ENCODE measurements at regions not wholly inside any gene's neighbourhood (a gene's known extent, or its start where the extent isn't known, plus 50 kb on each side); places are given as distances from the start of the nearest gene placed in this dataset.

DNA sequence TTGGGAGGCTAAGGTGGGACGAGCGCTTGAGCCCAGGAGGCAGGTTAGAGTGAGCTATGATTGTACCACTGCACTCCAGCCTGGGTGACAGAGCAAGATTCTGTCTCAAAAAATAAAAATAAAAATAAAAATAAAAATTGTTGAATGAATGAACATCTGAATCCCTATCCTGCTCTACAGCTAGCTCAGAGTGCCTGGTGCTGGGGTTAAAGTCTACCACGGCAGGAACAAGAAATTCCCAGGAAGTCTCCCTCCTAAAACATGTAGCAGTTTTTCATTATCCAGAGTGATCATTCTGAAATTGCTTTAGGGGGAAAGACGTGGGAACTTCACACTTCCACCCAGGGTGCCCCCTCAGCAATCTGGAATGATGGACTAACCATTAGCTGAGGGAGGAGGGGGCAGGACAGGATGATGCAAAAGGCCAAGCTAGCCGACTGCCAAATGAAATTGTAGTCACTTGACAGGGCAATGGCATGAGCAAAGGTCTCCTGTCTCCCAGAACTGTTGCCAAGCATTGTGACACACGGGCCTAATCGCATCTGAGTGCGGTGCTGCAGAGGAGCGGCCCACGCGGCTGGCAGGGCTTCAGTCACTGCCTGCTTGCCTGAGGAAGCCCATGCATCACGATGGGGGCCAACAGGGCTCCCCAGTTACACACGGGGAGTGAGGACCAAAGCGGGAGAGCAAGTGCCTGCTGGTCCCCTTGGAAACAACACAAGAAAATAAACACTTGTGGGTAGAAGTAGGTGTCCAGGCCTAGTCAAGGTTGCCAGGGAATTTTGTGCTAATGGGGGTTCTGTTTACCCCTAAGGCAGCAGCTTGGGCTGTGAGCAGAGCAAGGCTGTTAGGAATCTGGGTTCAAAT is 85.7 kb downstream of the NENF start:
- ATAC-seq (ENCODE audit: low read depth): no peak
- POLR2A ChIA-PET: no interaction called here
- intact Hi-C loops (cut with micrococcal nuclease): no loop called here
- no peak overlapping the region for H3K4me3 Mint-ChIP-seq
- H3K9me3 Mint-ChIP-seq (ENCODE audit: insufficient read depth): no peaks in the 10 kb centered on the region
- Histone ChIP-seq H3K9ac (ENCODE audit: low read length) (no peak overlapping the region), H3K9me3 (ENCODE audit: control extremely low read depth in 1 of 3, control insufficient read depth in 2 of 3, insufficient read depth in 1 of 3, low read length in 2 of 3) (peaks cover 0 to 10% (median 0%) of the 10 kb centered on the region in 3 donors), H4K20me1 (ENCODE audit: control insufficient read depth, insufficient read depth, low read length, poor library complexity, severe bottlenecking) (no peaks in the 10 kb centered on the region), H3K4me1 (ENCODE audit: control insufficient read depth in 2 of 2, insufficient read depth in 2 of 2, low read length in 2 of 2) (peaks cover 7% of the 10 kb centered on the region in 2 donors), H2AFZ (ENCODE audit: insufficient read depth, low read depth, low read length, poor library complexity, severe bottlenecking) (no peak overlapping the region), H3K4me2 (replicated peaks; ENCODE audit: low read depth, low read length, poor library complexity, severe bottlenecking) (no peak overlapping the region), H3K36me3 (replicated peaks in 1 of 2; ENCODE audit: control extremely low read depth in 1 of 2, control insufficient read depth in 1 of 2, extremely low read depth in 1 of 2, insufficient read depth in 2 of 2, low read length in 1 of 2) (no peaks in the 10 kb centered on the region), H3K27ac (ENCODE audit: low read length in 2 of 2) (no peak overlapping the region), H3K79me2 (ENCODE audit: control insufficient read depth, insufficient read depth, low read length) (no peaks in the 10 kb centered on the region), H3K4me3 (ENCODE audit: control extremely low read depth in 1 of 5, extremely low read depth in 1 of 5, insufficient read depth in 1 of 5, low read depth in 2 of 5, low read length in 4 of 5) (no peak overlapping the region), H3K27me3 (replicated peaks in 1 of 4; ENCODE audit: control extremely low read depth in 1 of 4, control insufficient read depth in 3 of 4, insufficient read depth in 4 of 4, low read length in 3 of 4) (peaks cover 0 to 25% (median 12%) of the 10 kb centered on the region in 4 experiments)
- TF ChIP-seq EZH2 (IDR thresholded peaks at IDR 0.05; ENCODE audit: borderline replicate concordance, insufficient read depth, low read depth, low read length, poor library complexity, severe bottlenecking): no peak
- TF ChIP-seq, protein P1, sequence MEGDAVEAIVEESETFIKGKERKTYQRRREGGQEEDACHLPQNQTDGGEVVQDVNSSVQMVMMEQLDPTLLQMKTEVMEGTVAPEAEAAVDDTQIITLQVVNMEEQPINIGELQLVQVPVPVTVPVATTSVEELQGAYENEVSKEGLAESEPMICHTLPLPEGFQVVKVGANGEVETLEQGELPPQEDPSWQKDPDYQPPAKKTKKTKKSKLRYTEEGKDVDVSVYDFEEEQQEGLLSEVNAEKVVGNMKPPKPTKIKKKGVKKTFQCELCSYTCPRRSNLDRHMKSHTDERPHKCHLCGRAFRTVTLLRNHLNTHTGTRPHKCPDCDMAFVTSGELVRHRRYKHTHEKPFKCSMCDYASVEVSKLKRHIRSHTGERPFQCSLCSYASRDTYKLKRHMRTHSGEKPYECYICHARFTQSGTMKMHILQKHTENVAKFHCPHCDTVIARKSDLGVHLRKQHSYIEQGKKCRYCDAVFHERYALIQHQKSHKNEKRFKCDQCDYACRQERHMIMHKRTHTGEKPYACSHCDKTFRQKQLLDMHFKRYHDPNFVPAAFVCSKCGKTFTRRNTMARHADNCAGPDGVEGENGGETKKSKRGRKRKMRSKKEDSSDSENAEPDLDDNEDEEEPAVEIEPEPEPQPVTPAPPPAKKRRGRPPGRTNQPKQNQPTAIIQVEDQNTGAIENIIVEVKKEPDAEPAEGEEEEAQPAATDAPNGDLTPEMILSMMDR (IDR thresholded peaks at IDR 0.05): no peak
- peaks cover 49% of the 10 kb centered on the region for H3K27me3 Mint-ChIP-seq
- no peak overlapping the region for H3K27ac Mint-ChIP-seq
- WGBS (ENCODE audit: insufficient coverage): 84% methylated on average over 10 of the region's 14 CpGs
- H3K4me1 Mint-ChIP-seq: peaks cover 7% of the 10 kb centered on the region
- no peak for DNase-seq
- CTCF ChIA-PET: interaction anchor here (1.0 to 1.4 kb wide), 2 partner anchors 18 to 62 kb away, joined by 3 read pairs; no protein-coding TSS in a partner anchor

DNA sequence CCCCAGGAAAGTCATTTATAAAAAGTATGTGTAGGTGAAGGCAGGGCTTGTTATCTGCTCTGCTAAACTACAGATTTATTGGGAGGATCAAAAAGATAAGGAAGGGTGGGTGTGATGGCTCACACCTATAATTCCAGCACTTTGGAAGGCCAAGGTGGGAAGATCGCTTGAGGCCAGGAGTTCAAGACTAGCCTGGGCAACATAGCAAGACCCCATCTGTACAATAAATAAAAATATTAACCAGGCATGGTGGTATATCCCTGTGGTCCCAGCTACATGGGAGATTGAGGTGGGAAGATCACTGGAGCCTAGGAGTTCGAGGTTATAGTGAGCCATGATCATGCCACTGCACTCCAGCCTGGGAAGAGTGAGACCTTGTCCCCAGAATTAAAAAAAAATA is 86.4 kb downstream of the NENF start:
- CTCF ChIA-PET: interaction anchor here (1.0 to 1.4 kb wide), 2 partner anchors 17 to 63 kb away, joined by 3 read pairs; no protein-coding TSS in a partner anchor
- Histone ChIP-seq H3K36me3 (replicated peaks in 1 of 2; ENCODE audit: control extremely low read depth in 1 of 2, control insufficient read depth in 1 of 2, extremely low read depth in 1 of 2, insufficient read depth in 2 of 2, low read length in 1 of 2) (no peaks in the 10 kb centered on the region), H3K9ac (ENCODE audit: low read length) (no peak overlapping the region), H3K79me2 (ENCODE audit: control insufficient read depth, insufficient read depth, low read length) (no peaks in the 10 kb centered on the region), H3K9me3 (ENCODE audit: control extremely low read depth in 1 of 3, control insufficient read depth in 2 of 3, insufficient read depth in 1 of 3, low read length in 2 of 3) (peaks cover 0 to 4% (median 0%) of the 10 kb centered on the region in 3 donors), H3K27ac (ENCODE audit: low read length in 2 of 2) (no peak overlapping the region), H4K20me1 (ENCODE audit: control insufficient read depth, insufficient read depth, low read length, poor library complexity, severe bottlenecking) (no peaks in the 10 kb centered on the region), H3K27me3 (replicated peaks in 1 of 4; ENCODE audit: control extremely low read depth in 1 of 4, control insufficient read depth in 3 of 4, insufficient read depth in 4 of 4, low read length in 3 of 4) (peaks cover 0 to 17% (median 8%) of the 10 kb centered on the region in 4 experiments), H2AFZ (ENCODE audit: insufficient read depth, low read depth, low read length, poor library complexity, severe bottlenecking) (no peak overlapping the region), H3K4me1 (ENCODE audit: control insufficient read depth in 2 of 2, insufficient read depth in 2 of 2, low read length in 2 of 2) (peaks cover 4% of the 10 kb centered on the region in 2 donors), H3K4me3 (ENCODE audit: control extremely low read depth in 1 of 5, extremely low read depth in 1 of 5, insufficient read depth in 1 of 5, low read depth in 2 of 5, low read length in 4 of 5) (no peak overlapping the region), H3K4me2 (replicated peaks; ENCODE audit: low read depth, low read length, poor library complexity, severe bottlenecking) (no peak overlapping the region)
- DNase-seq (no peak), ATAC-seq (ENCODE audit: low read depth) (no peak)
- WGBS (ENCODE audit: insufficient coverage): no CpG with 5 or more reads among the region's 2 CpGs
- POLR2A ChIA-PET: no interaction called here
- H3K9me3 Mint-ChIP-seq (ENCODE audit: insufficient read depth): no peaks in the 10 kb centered on the region
- H3K27me3 Mint-ChIP-seq: peaks cover 48% of the 10 kb centered on the region
- H3K27ac Mint-ChIP-seq: no peak overlapping the region
- TF ChIP-seq EZH2 (IDR thresholded peaks at IDR 0.05; ENCODE audit: borderline replicate concordance, insufficient read depth, low read depth, low read length, poor library complexity, severe bottlenecking): no peak
- TF ChIP-seq, protein P1 (IDR thresholded peaks at IDR 0.05): no peak
- H3K4me3 Mint-ChIP-seq: no peak overlapping the region
- intact Hi-C loops (cut with micrococcal nuclease): no loop called here
- H3K4me1 Mint-ChIP-seq: peaks cover 7% of the 10 kb centered on the region
